ENCODE measurements at regions not wholly inside any gene's neighbourhood (a gene's known extent, or its start where the extent isn't known, plus 50 kb on each side); places are given as distances from the start of the nearest gene placed in this dataset.

DNA sequence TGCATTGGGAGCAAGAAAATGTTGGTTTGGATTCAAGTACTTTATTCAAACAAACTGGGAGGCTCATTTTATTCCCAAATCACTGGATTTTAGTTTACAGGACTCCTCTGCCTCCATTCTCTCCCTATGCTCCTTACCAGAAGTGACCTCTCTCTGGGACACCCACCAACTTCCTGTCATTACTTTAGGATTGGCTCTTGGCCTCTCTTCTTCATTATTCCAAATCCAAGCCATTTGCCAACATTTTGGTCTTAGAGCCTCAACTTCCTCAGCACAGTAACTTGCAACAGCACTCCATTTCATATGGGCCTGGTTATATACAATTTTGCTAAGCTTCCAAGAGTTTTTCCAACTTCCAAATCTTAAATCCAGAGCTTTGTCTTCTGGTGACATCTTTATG lies 432.1 kb downstream of the NR2F2 start:
- TF ChIP-seq, protein P1, sequence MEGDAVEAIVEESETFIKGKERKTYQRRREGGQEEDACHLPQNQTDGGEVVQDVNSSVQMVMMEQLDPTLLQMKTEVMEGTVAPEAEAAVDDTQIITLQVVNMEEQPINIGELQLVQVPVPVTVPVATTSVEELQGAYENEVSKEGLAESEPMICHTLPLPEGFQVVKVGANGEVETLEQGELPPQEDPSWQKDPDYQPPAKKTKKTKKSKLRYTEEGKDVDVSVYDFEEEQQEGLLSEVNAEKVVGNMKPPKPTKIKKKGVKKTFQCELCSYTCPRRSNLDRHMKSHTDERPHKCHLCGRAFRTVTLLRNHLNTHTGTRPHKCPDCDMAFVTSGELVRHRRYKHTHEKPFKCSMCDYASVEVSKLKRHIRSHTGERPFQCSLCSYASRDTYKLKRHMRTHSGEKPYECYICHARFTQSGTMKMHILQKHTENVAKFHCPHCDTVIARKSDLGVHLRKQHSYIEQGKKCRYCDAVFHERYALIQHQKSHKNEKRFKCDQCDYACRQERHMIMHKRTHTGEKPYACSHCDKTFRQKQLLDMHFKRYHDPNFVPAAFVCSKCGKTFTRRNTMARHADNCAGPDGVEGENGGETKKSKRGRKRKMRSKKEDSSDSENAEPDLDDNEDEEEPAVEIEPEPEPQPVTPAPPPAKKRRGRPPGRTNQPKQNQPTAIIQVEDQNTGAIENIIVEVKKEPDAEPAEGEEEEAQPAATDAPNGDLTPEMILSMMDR (IDR thresholded peaks at IDR 0.05; ENCODE audit: borderline replicate concordance, extremely low read depth, low read length, poor library complexity, severe bottlenecking) = no peak
- TF ChIP-seq EZH2 (IDR thresholded peaks at IDR 0.05; ENCODE audit: borderline replicate concordance, low read depth, low read length, severe bottlenecking) = no peak
